Transverse colon (tissue), 4 donors: ENCODE measurements at regions not wholly inside any gene's neighbourhood (a gene's known extent, or its start where the extent isn't known, plus 50 kb on each side); places are given as distances from the start of the nearest gene placed in this dataset.

Source experiments
- DNase-seq: peaks from one replicate; pipeline ENCODE4 v3.0.0-alpha.2; 2019
- H3K27ac ChIP-seq, 4 donors: fragments of 200-600 bp; sonication (generic); 2 replicates each; pipeline ENCODE4 v1.5.1; 2016 to 2018; ENCODE audit warnings: inconsistent platforms in 4 of 4
- H3K27me3 ChIP-seq: fragments of 200-600 bp; sonication (generic); 2 replicates; pipeline ENCODE4 v1.5.1; 2017; ENCODE audit warnings: inconsistent platforms
- H3K36me3 ChIP-seq, 4 donors: fragments of 200-600 bp; sonication (generic); 2 replicates each; pipeline ENCODE4 v1.5.1; 2017 to 2019; ENCODE audit warnings: inconsistent platforms in 4 of 4
- H3K4me1 ChIP-seq, 4 donors: fragments of 200-600 bp; sonication (generic); 2 replicates each; pipeline ENCODE4 v1.5.1; 2017 to 2020; ENCODE audit warnings: inconsistent platforms in 4 of 4
- H3K4me3 ChIP-seq, 4 donors: fragments of 200-600 bp; sonication (generic); 1 replicate in 1 of 4; 2 replicates in 3 of 4; pipeline versions ENCODE4 v1.5.1 to v1.6.1; 2017 to 2019; ENCODE audit warnings: inconsistent platforms in 4 of 4
- H3K9me3 ChIP-seq, 2 donors: fragments of 200-600 bp; sonication (generic); 2 replicates each; pipeline ENCODE4 v1.5.1; 2017 to 2019; ENCODE audit warnings: inconsistent platforms in 2 of 2
- EP300 ChIP-seq: sonication (generic); formaldehyde crosslinking; IDR thresholded peaks from one replicate; pipeline ENCODE4 v1.6.1; 2017; ENCODE audit warnings: antibody characterized with exemption, low read depth
- POLR2A ChIP-seq: fragments of 450-650 bp; IDR thresholded peaks from one replicate; pipeline ENCODE4 v1.6.1; 2016; ENCODE audit warnings: antibody characterized with exemption, mild to moderate bottlenecking, moderate library complexity
- POLR2AphosphoS5 ChIP-seq, 3 donors: sonication (generic); formaldehyde crosslinking; IDR thresholded peaks; one replicate each; pipeline ENCODE4 v1.6.1; 2016; ENCODE audit warnings: antibody characterized with exemption in 3 of 3
- WGBS, 2 donors: methylation state at CpG; one replicate each; pipeline ENCODE4 v1.1.5; 2018; ENCODE audit warnings: low coverage in 1 of 2; 5-methylcytosine and 5-hydroxymethylcytosine counted together
- in situ Hi-C, 4 donors: fragments of 200-750 bp; cut with MboI; loops; one replicate each; pipeline versions ENCODE4 v1.15.0 to v1.15.1; 2017; ENCODE audit warnings: low sequenced_read_pairs in 3 of 4, low pct_ligation_motif_present in 1 of 4, low pct_unique_long_range_greater_than_20kb in 1 of 4
- intact Hi-C: fragments of 100-400 bp; cut with DNase I; formaldehyde crosslinking; loops from one replicate; pipeline ENCODE4 v1.15.1; 2023; ENCODE audit warnings: low total_unique reads
- TF ChIP-seq, protein P1 (sequence below), 5 experiments: fragments of 200-600 bp in 3 of 5; fragments of 450-650 bp in 2 of 5; sonication (generic) in 3 of 5; IDR thresholded peaks; 1 replicate in 2 of 5; 2 replicates in 3 of 5; pipeline ENCODE4 v1.5.1; 2016 to 2017; ENCODE audit warnings: antibody characterized with exemption in 5 of 5, inconsistent platforms in 3 of 5, mild to moderate bottlenecking in 2 of 5, moderate library complexity in 1 of 5

DNA sequence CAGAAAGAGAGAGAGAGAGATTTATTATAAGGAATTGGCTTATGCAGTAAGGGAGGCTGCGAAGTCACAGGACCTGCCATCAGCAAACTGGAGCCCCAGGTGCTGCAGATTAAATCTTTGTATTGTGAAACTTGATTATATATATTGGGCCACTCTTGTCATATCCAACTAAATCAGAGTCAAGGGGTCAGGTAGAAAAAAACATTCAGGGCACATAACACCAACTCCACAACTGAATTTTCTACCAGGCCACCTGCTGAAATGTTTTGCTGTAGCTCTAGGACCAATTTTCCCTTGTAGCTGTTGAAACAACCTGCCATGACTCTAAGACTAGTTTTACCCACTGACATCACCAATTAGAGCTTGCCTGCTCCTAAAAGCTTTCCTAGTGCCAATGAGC, 1240.8 kb downstream of the SLC16A7 start:
- Histone ChIP-seq H3K36me3 (no peaks in the 10 kb centered on the region), H3K27ac (no peak overlapping the region), H3K4me3 (no peak overlapping the region), H3K27me3 (no peaks in the 10 kb centered on the region), H3K9me3 (no peaks in the 10 kb centered on the region), H3K4me1 (no peaks in the 10 kb centered on the region)
- TF ChIP-seq, protein P1, sequence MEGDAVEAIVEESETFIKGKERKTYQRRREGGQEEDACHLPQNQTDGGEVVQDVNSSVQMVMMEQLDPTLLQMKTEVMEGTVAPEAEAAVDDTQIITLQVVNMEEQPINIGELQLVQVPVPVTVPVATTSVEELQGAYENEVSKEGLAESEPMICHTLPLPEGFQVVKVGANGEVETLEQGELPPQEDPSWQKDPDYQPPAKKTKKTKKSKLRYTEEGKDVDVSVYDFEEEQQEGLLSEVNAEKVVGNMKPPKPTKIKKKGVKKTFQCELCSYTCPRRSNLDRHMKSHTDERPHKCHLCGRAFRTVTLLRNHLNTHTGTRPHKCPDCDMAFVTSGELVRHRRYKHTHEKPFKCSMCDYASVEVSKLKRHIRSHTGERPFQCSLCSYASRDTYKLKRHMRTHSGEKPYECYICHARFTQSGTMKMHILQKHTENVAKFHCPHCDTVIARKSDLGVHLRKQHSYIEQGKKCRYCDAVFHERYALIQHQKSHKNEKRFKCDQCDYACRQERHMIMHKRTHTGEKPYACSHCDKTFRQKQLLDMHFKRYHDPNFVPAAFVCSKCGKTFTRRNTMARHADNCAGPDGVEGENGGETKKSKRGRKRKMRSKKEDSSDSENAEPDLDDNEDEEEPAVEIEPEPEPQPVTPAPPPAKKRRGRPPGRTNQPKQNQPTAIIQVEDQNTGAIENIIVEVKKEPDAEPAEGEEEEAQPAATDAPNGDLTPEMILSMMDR (IDR thresholded peaks at IDR 0.05), result no peak
- TF ChIP-seq POLR2A (no peak), POLR2AphosphoS5 (IDR thresholded peaks at IDR 0.05) (no peak), EP300 (no peak)
- in situ Hi-C loops, result no loop called here
- WGBS, 2 donors, result 79 to 100% methylated on average over 1 of the region's 1 CpG
- intact Hi-C loops, result no loop called here
- no peak for DNase-seq

DNA sequence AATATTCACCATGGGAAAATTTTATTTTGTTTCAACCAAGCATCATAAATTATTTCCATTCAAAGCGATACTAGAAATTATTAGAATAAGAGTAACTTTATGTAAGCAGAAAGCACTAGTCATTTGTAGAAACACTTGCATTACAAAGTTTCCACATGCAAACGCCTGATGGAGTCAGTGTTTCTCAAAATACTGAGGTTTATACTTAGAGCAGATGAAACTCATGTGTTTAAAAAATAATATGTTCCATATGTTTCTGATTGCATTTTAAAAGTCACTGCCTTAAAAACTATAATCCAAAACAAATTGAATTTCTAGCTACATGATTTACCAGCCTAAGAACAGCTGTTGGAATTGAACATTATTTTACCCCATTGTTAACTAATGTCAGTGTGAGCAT, 1246.4 kb downstream of the SLC16A7 start:
- in situ Hi-C loops (no loop called here), intact Hi-C loops (no loop called here)
- Histone ChIP-seq H3K27ac (no peak overlapping the region), H3K4me3 (no peak overlapping the region), H3K4me1 (no peaks in the 10 kb centered on the region), H3K9me3 (no peaks in the 10 kb centered on the region), H3K36me3 (no peaks in the 10 kb centered on the region), H3K27me3 (no peaks in the 10 kb centered on the region)
- DNase-seq, result no peak
- WGBS, 2 donors, result 54 to 55% methylated on average over 2 of the region's 2 CpGs
- TF ChIP-seq, protein P1 (IDR thresholded peaks at IDR 0.05), result no peak
- no peak for TF ChIP-seq POLR2A
- no peak for TF ChIP-seq EP300
- TF ChIP-seq POLR2AphosphoS5 (IDR thresholded peaks at IDR 0.05), result no peak

DNA sequence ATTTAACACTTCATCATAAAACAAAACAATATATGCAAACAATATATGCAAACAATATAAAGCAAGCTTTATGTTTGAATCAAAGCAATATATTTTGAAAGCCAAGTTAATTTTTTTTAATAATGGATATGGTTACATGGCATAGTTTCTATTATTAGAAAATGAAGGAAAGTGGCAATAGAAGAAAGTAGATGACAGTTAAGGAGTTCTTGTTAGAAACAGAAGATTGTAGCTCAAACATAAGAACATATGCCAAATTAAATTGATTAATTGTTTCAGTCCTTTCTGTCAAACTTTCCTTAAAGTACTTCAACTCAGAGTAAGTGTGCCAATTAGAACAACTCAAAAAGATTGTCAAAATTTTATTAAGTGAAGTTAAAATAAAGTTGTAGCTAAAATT, 1248.3 kb downstream of the SLC16A7 start:
- Histone ChIP-seq H3K4me3 (no peak overlapping the region), H3K4me1 (no peaks in the 10 kb centered on the region), H3K36me3 (no peaks in the 10 kb centered on the region), H3K9me3 (no peaks in the 10 kb centered on the region), H3K27me3 (no peaks in the 10 kb centered on the region), H3K27ac (no peak overlapping the region)
- DNase-seq, result no peak
- in situ Hi-C loops (no loop called here), intact Hi-C loops (no loop called here)
- TF ChIP-seq POLR2A, result no peak
- no peak for TF ChIP-seq EP300
- TF ChIP-seq POLR2AphosphoS5 (IDR thresholded peaks at IDR 0.05), result no peak
- TF ChIP-seq, protein P1 (IDR thresholded peaks at IDR 0.05), result no peak

DNA sequence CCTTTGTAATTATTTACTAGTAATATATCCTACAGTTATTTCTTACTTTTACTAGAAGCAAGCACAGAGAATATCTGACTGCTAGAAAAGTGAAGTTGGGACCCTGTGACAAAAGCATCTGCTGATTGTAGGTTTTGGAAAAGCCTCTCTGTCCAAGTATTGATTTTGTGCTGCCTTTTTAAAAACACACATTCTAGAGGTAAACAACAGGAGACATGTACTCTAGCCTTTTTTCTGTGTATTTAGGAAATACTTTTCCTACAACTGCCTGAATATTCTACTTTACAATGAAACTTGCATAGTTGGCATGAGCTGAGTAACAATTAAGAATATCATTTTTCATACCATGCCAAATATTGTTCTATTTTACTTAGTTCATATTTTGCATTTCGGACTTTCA, 1249.0 kb downstream of the SLC16A7 start:
- WGBS, 2 donors, result 78 to 88% methylated on average over 1 of the region's 1 CpG
- in situ Hi-C loops (no loop called here), intact Hi-C loops (no loop called here)
- Histone ChIP-seq H3K27me3 (no peaks in the 10 kb centered on the region), H3K36me3 (no peaks in the 10 kb centered on the region), H3K27ac (no peak overlapping the region), H3K4me1 (no peaks in the 10 kb centered on the region), H3K9me3 (no peaks in the 10 kb centered on the region), H3K4me3 (no peak overlapping the region)
- no peak for DNase-seq
- TF ChIP-seq POLR2A (no peak), EP300 (no peak), POLR2AphosphoS5 (IDR thresholded peaks at IDR 0.05) (no peak)
- TF ChIP-seq, protein P1 (IDR thresholded peaks at IDR 0.05), result no peak
